Neural progenitor cell (in vitro differentiated cells): ENCODE measurements at regions not wholly inside any gene's neighbourhood (a gene's known extent, or its start where the extent isn't known, plus 50 kb on each side); places are given as distances from the start of the nearest gene placed in this dataset.

Experiments used
- DNase-seq: peaks from one replicate; pipeline ENCODE4 v3.0.0-alpha.2; 2016; ENCODE audit warnings: low spot score
- H2AFZ ChIP-seq: fragments of 200-600 bp; sonication (generic); replicated peaks from 2 replicates; pipeline ENCODE4 v1.6.1; 2016; ENCODE audit warnings: antibody characterized with exemption
- H3F3A ChIP-seq: fragments of 200-600 bp; sonication (generic); 2 replicates; pipeline ENCODE4 v1.6.1; 2016; ENCODE audit warnings: antibody characterized with exemption, low read depth
- H3K27ac ChIP-seq: fragments of 200-600 bp; sonication (generic); 2 replicates; pipeline ENCODE4 v1.5.1; 2016; ENCODE audit warnings: mild to moderate bottlenecking
- H3K27me3 ChIP-seq: fragments of 200-600 bp; sonication (generic); 2 replicates; pipeline ENCODE4 v1.6.1; 2016; ENCODE audit warnings: mild to moderate bottlenecking, moderate library complexity
- H3K36me3 ChIP-seq: fragments of 200-600 bp; sonication (generic); 2 replicates; pipeline ENCODE4 v1.5.1; 2016
- H3K4me1 ChIP-seq: fragments of 200-600 bp; sonication (generic); 2 replicates; pipeline ENCODE4 v1.6.1; 2016; ENCODE audit warnings: mixed run types
- H3K4me2 ChIP-seq: fragments of 200-600 bp; sonication (generic); 2 replicates; pipeline ENCODE4 v1.6.1; 2016
- H3K4me3 ChIP-seq: fragments of 200-600 bp; sonication (generic); 2 replicates; pipeline ENCODE4 v1.5.1; 2016
- H3K79me2 ChIP-seq: fragments of 200-600 bp; sonication (generic); 2 replicates; pipeline ENCODE4 v1.6.1; 2016; ENCODE audit warnings: low read depth
- H3K9ac ChIP-seq: fragments of 200-600 bp; sonication (generic); 2 replicates; pipeline ENCODE4 v1.6.1; 2016
- H3K9me3 ChIP-seq: fragments of 200-600 bp; sonication (generic); 2 replicates; pipeline ENCODE4 v1.5.1; 2016; ENCODE audit warnings: low read depth
- H4K20me1 ChIP-seq: fragments of 200-600 bp; sonication (generic); 2 replicates; pipeline ENCODE4 v1.6.1; 2016; ENCODE audit warnings: low read depth
- H3K27ac Mint-ChIP-seq: 3 replicates; pipeline ENCODE4 v1.8.0; 2021; ENCODE audit warnings: mixed read lengths
- H3K27me3 Mint-ChIP-seq: 2 replicates; pipeline ENCODE4 v1.8.0; 2022; ENCODE audit warnings: low read depth, mild to moderate bottlenecking, inconsistent platforms, moderate library complexity, mixed read lengths; ENCODE audit not compliant: insufficient read depth
- H3K36me3 Mint-ChIP-seq: 3 replicates; pipeline ENCODE4 v1.8.0; 2021; ENCODE audit warnings: mixed read lengths
- H3K4me1 Mint-ChIP-seq: 3 replicates; pipeline ENCODE4 v1.8.0; 2021; ENCODE audit warnings: mixed read lengths
- H3K4me3 Mint-ChIP-seq: 3 replicates; pipeline ENCODE4 v1.8.0; 2021; ENCODE audit warnings: mild to moderate bottlenecking, moderate library complexity, mixed read lengths
- H3K9me3 Mint-ChIP-seq: 3 replicates; pipeline ENCODE4 v1.8.0; 2020; ENCODE audit warnings: mixed read lengths
- EZH2 ChIP-seq: fragments of 200-600 bp; sonication (generic); IDR thresholded peaks from 2 replicates; pipeline ENCODE4 v1.6.1; 2017; ENCODE audit warnings: antibody characterized with exemption, mild to moderate bottlenecking, moderate library complexity
- EZH2phosphoT487 ChIP-seq: fragments of 200-600 bp; sonication (generic); IDR thresholded peaks from 2 replicates; pipeline ENCODE4 v1.6.1; 2017; ENCODE audit warnings: antibody characterized with exemption
- TF ChIP-seq, protein P1 (sequence below): fragments of 200-600 bp; sonication (generic); IDR thresholded peaks from 2 replicates; pipeline ENCODE4 v1.5.1; 2017; ENCODE audit warnings: antibody characterized with exemption, mild to moderate bottlenecking

DNA sequence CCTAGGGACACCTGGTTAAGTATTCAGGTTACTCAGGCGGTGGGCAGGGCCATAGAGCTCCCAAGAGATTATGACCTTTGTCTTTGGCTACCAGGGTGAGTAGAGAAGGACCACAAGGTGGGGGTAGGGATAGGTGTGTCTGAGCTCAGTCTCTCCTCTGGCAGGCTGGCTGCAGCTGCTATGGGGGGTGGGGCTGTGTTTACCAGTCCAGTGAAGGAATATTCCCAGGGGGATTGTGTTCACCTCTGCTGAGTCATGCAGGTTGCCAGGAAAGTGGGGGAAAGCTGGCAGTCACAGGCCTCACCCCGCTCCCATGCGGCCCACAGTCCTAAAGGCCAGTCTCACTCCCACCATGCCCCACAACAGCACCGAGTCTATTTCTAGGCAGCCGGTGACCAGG is 53.6 kb upstream of the POU5F2 start:
- H3K4me3 Mint-ChIP-seq, result no peak overlapping the region
- Histone ChIP-seq H2AFZ (no peak overlapping the region), H3K36me3 (no peaks in the 10 kb centered on the region), H3K9me3 (no peaks in the 10 kb centered on the region), H3K9ac (no peak overlapping the region), H3K4me2 (no peak overlapping the region), H3F3A (no peaks in the 10 kb centered on the region), H3K4me3 (no peak overlapping the region), H3K79me2 (no peaks in the 10 kb centered on the region), H4K20me1 (no peaks in the 10 kb centered on the region), H3K27me3 (no peaks in the 10 kb centered on the region), H3K4me1 (no peaks in the 10 kb centered on the region), H3K27ac (no peak overlapping the region)
- H3K36me3 Mint-ChIP-seq, result peaks cover 12% of the 10 kb centered on the region
- TF ChIP-seq, protein P1, sequence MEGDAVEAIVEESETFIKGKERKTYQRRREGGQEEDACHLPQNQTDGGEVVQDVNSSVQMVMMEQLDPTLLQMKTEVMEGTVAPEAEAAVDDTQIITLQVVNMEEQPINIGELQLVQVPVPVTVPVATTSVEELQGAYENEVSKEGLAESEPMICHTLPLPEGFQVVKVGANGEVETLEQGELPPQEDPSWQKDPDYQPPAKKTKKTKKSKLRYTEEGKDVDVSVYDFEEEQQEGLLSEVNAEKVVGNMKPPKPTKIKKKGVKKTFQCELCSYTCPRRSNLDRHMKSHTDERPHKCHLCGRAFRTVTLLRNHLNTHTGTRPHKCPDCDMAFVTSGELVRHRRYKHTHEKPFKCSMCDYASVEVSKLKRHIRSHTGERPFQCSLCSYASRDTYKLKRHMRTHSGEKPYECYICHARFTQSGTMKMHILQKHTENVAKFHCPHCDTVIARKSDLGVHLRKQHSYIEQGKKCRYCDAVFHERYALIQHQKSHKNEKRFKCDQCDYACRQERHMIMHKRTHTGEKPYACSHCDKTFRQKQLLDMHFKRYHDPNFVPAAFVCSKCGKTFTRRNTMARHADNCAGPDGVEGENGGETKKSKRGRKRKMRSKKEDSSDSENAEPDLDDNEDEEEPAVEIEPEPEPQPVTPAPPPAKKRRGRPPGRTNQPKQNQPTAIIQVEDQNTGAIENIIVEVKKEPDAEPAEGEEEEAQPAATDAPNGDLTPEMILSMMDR, result no peak
- no peak for TF ChIP-seq EZH2
- no peak for TF ChIP-seq EZH2phosphoT487
- peak overlapping the region; percentile 26 for H3K27ac Mint-ChIP-seq
- peaks cover 26% of the 10 kb centered on the region for H3K4me1 Mint-ChIP-seq
- DNase-seq, result no peak
- H3K27me3 Mint-ChIP-seq, result no peaks in the 10 kb centered on the region
- peaks cover 12% of the 10 kb centered on the region for H3K9me3 Mint-ChIP-seq

DNA sequence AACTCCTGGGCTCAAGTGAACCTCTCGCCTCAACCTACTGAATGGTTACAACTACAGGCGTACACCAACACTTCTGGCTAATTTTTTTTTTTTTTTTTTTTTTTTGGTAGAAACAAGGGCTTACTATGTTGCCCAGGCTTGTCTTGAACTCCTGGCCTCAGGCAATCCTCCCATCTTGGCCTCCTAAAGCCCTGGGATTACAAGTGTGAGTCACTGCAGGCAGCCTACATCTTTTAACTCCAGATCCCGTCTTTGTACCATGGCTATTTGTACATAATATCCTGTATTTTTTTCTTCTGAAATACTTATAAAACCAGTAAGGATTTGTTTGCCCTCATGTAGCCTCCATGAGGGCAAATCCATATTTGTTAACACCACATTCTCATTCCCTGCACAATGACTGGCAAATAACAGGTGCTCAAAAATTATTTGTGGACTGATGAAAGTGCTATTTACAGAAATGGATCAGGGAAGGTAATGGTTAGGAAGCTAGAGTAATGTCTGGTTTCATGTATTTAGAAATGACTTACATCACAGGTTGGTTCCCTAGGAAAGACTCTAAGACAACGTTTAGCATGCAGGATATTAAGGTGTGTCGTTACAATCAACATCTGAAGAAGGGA is 51.9 kb upstream of the POU5F2 start:
- Histone ChIP-seq H2AFZ (no peak overlapping the region), H3K4me1 (no peaks in the 10 kb centered on the region), H3K36me3 (no peaks in the 10 kb centered on the region), H3K79me2 (no peaks in the 10 kb centered on the region), H3K27me3 (no peaks in the 10 kb centered on the region), H3K4me3 (no peak overlapping the region), H3K9ac (no peak overlapping the region), H3K4me2 (no peak overlapping the region), H3F3A (no peaks in the 10 kb centered on the region), H3K9me3 (no peaks in the 10 kb centered on the region), H4K20me1 (no peaks in the 10 kb centered on the region), H3K27ac (no peak overlapping the region)
- Mint-ChIP-seq H3K27ac (no peak overlapping the region), H3K27me3 (no peaks in the 10 kb centered on the region), H3K36me3 (peaks cover 12% of the 10 kb centered on the region), H3K4me3 (no peak overlapping the region), H3K4me1 (peaks cover 22% of the 10 kb centered on the region), H3K9me3 (peaks cover 12% of the 10 kb centered on the region)
- TF ChIP-seq, protein P1, result no peak
- TF ChIP-seq EZH2phosphoT487 (no peak), EZH2 (no peak)
- DNase-seq, result no peak

DNA sequence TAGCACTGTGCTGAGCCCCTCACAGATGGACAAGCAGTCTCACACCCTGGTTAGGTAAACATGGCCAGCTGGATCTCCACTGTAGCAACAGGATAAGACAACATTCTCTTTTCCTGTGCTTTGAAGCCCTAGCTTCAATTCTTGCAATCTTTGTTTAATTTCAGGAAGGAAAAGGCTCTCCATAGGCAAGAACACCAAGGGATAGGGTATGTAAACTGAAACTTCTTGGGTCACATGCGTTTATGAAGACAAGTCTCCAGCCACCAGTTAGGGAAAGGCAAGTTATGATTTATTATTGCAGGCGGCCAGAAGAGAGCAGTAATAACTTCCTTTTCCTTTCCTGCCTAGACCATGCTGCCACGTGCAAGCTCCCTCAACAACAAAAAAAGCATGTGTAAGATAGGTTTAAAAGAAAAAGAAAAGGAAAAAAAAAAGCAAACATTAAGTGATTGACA is 50.1 kb upstream of the POU5F2 start:
- Histone ChIP-seq H2AFZ (no peak overlapping the region), H3K9me3 (no peaks in the 10 kb centered on the region), H4K20me1 (no peaks in the 10 kb centered on the region), H3K4me3 (no peak overlapping the region), H3K36me3 (no peaks in the 10 kb centered on the region), H3F3A (no peaks in the 10 kb centered on the region), H3K4me2 (no peak overlapping the region), H3K79me2 (no peaks in the 10 kb centered on the region), H3K4me1 (no peaks in the 10 kb centered on the region), H3K9ac (no peak overlapping the region), H3K27ac (no peak overlapping the region), H3K27me3 (no peaks in the 10 kb centered on the region)
- TF ChIP-seq EZH2, result no peak
- no peak overlapping the region for H3K4me3 Mint-ChIP-seq
- no peak overlapping the region for H3K27ac Mint-ChIP-seq
- H3K9me3 Mint-ChIP-seq, result peaks cover 12% of the 10 kb centered on the region
- H3K4me1 Mint-ChIP-seq, result peaks cover 19% of the 10 kb centered on the region
- H3K27me3 Mint-ChIP-seq, result no peaks in the 10 kb centered on the region
- DNase-seq, result no peak
- H3K36me3 Mint-ChIP-seq, result peaks cover 12% of the 10 kb centered on the region
